GM21381 (cell line): ENCODE measurements at regions not wholly inside any gene's neighbourhood (a gene's known extent, or its start where the extent isn't known, plus 50 kb on each side); places are given as distances from the start of the nearest gene placed in this dataset.
"Not testable (repeated sequence)": the region's sequence is repeated elsewhere in the genome, so short reads cannot be mapped to it uniquely, and the experiment has no call there.

Source experiments
- ATAC-seq: cut with Tn5 transposase; IDR thresholded peaks from one replicate; pipeline ENCODE4 v1.9.1; 2021; ENCODE audit warnings: mild to moderate bottlenecking, moderate library complexity; ENCODE audit not compliant: unreplicated experiment

DNA sequence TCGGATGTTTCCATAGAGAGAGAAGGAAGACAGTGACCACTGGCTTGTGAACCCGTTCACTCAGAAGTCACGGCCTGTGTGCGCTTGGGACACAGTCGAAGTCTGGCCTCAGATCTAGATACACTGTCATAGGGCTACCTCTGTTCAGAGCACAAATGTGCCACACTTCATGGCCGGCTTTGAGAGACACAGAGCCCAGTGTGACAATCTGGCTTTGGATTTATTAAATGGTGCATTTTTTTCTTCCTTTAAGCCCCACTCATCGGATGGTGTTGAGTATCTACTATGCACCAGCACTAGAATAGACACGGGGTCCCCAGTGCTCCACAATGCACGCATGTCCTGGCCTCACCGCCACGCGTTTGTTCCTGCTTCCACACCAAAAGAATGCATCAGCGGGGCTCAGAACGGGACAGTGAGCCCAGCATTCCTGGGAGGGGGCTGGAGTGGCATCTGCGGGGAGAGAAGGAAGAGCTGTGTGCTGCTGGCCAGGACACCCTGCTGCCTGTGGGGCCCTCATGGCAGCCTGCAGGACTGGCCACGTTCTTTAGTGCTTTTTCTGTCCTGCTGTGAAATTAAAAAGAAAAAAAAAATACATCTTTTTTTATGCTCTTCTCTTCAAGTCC lies 738.9 kb upstream of the SALL3 start:
- no peak for ATAC-seq

- no peak for ATAC-seq
Observed at GRCh38 chr18:78241535-78242253, 737.9 kb upstream of the SALL3 start.

DNA sequence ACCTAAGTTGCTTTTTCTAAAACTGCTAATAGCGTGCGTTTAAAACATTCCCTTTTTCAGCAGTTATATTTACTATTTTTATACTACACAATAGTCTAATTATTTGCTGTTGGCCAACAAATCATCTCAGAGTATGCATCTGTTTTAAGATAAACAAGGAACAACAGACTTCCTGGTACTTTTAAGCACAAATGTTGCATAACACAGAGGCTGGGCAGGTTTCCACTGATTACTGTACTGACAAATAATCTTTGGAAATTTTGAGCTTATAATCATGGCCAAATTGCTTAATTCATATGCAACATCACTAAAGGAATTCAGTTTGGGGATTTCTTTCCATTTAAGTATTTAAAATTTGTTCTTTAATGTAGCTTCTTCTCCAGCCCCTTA lies 737.4 kb upstream of the SALL3 start:
- no peak for ATAC-seq

DNA sequence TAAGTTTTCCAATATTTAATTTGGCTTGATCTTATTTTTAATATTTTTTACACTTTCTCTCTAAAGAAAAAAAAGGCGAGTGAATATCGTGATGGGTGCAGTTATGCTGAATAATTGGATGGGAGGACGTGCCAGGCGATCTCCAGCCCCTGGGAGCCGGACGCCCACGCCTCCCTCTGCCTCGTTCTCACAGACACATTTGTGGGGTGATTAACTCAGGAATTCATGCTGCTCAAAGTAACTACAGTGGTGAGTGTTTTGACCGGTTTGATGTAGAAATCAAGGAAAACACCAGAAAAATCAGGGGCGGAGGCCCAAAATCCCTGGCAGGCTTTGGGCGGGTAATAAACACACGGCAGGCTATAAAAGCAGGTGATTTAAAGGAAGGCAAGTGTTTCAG lies 736.8 kb upstream of the SALL3 start:
- no peak for ATAC-seq

DNA sequence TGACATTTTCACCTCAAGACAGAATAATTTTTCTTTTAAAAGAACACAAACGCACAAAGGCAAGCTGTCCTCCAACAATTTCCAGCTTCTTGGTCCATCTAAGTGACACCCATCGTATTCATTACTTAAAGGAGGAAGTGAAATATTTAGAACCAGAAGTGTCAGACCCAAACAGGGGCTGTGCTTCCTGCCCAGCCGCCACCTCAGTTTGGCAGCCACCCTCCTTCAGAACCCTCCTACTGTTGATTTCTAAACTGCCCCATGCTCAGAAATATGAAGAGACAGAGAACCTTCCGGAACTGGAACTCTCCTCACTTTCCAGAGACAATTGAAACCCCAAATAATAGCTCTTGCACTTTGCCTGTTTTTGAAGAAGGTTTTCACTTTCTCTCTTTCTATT lies 734.8 kb upstream of the SALL3 start:
- ATAC-seq = no peak

- ATAC-seq = no peak
Observed at GRCh38 chr18:78245451-78245850, 734.2 kb upstream of the SALL3 start.

- no peak for ATAC-seq
Observed at GRCh38 chr18:78246050-78246449, 733.6 kb upstream of the SALL3 start.

DNA sequence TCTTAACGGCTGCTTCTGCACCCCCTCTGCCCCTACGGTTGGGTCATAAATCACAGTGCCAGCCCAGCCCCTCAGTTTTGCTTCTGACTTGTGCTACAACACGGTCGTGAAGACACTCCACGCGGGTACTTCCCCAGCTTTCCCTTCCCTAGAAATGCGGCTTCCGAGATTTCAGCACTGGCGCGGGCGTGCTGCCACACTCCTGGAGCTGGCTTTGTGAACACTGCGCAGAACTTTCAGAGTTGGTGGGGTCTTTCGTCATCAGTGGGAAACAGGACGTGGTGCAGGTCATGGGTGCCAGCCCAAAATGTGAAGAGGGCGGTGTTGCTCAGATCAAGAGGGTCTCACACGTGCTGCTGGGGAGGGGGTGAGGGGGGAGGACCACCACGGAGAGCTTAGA lies 733.0 kb upstream of the SALL3 start:
- no peak for ATAC-seq

GRCh38 chr18:78247615-78248289 lies 731.9 kb upstream of the SALL3 start:
- no peak for ATAC-seq

GRCh38 chr18:78255013-78255412 lies 724.6 kb upstream of the SALL3 start:
- ATAC-seq = no peak

GRCh38 chr18:78268226-78268988 lies 711.2 kb upstream of the SALL3 start:
- ATAC-seq = no peak

DNA sequence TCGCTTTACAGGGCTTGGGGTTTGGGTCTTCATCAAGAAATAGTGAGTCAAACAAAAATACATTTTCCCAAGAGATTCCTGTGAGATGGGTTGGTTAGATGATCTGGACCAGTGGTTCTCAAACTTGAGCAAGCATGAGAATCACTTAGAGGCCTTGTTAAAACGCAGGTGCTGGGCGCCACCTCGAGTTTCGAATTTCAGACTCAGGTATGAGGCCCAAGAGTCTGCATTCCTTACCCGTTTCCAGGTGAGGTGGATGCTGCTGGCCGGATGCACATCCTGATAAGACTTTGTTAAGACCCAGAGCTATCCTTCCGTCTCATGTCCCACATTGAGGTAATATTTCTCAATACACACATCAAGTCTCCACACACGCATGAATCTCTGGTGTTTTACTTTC lies 707.8 kb upstream of the SALL3 start:
- ATAC-seq = no peak

DNA sequence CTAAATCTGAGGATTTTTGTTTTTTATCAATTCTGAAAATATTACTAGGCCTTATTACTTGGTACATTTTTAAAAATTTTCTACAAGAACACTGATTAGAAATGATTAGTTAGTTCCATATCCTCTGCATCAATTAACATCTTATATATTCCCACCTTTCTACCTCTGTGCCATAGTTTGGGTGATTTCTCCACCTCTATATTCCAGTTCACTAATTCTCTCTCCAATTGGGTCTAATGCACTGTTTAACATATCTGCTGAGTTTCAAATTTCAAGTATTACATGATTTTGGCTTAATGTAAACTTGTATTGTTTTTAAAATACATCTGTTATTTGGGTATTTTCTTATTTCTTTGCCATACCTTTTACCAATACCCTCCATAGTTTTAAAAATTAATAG lies 705.7 kb upstream of the SALL3 start:
- ATAC-seq = no peak

- not testable (repeated sequence) for ATAC-seq
Observed at GRCh38 chr18:78283425-78283824, 696.2 kb upstream of the SALL3 start.

- ATAC-seq = no peak
Observed at GRCh38 chr18:78292618-78293380, 686.8 kb upstream of the SALL3 start.

- ATAC-seq = no peak
Observed at GRCh38 chr18:78293540-78293939, 686.1 kb upstream of the SALL3 start.

DNA sequence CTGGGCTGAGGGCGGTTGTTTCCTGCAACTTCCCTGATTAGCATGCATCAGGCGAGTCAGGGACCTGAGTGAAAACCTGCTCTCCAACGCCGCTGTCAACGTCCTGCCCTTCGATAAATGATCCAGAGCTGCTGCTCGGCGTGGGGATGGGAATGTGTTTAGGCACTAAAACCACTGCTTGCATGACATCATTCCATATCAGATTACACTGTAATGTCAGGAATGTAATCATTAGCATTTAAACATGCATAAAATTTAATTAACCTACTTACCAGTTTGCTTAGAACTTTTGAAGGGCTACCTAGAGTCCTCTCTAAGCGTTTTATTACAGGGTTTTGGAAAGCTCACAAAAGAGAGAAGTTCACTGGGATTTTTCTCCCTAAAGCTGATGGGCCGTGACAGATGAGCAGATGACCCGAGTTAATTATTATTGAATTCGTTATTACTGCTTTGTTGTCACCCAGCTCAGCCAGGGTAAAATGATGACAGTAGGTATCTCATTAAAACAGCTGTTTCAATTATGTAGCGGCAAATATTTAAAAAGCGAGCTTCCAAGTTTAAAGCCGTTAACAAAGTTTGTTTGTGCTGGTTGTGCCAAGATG lies 685.6 kb upstream of the SALL3 start:
- ATAC-seq = no peak

DNA sequence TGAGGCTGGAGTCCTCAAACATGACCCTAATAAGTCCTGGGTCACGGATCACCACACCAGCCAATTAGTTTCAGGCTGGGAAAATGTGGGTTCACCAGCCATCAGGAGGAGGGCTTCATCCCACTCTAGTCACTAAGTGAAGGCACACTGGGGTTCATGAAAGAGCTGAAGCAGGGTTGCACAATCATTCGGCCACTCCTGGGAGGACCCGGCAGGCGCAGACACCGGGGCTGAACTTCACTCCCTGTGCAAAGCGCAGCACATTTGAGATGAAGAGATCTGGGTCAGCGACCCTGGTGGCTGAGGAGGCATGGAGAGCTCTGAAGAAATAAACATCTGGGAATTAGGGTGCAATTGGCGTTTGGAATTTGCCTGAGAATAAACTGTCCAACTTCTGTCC lies 684.4 kb upstream of the SALL3 start:
- no peak for ATAC-seq

- no peak for ATAC-seq
Observed at GRCh38 chr18:78296166-78296565, 683.5 kb upstream of the SALL3 start.

- no peak for ATAC-seq
Observed at GRCh38 chr18:78297048-78297447, 682.6 kb upstream of the SALL3 start.
